M059J (cell line): ENCODE measurements at regions not wholly inside any gene's neighbourhood (a gene's known extent, or its start where the extent isn't known, plus 50 kb on each side); places are given as distances from the start of the nearest gene placed in this dataset.
"Not testable (repeated sequence)": the region's sequence is repeated elsewhere in the genome, so short reads cannot be mapped to it uniquely, and the experiment has no call there.

ENCODE experiments used
- DNase-seq: peaks from one replicate; pipeline ENCODE4 v3.0.0-alpha.2; 2012; ENCODE audit warnings: low read depth

DNA sequence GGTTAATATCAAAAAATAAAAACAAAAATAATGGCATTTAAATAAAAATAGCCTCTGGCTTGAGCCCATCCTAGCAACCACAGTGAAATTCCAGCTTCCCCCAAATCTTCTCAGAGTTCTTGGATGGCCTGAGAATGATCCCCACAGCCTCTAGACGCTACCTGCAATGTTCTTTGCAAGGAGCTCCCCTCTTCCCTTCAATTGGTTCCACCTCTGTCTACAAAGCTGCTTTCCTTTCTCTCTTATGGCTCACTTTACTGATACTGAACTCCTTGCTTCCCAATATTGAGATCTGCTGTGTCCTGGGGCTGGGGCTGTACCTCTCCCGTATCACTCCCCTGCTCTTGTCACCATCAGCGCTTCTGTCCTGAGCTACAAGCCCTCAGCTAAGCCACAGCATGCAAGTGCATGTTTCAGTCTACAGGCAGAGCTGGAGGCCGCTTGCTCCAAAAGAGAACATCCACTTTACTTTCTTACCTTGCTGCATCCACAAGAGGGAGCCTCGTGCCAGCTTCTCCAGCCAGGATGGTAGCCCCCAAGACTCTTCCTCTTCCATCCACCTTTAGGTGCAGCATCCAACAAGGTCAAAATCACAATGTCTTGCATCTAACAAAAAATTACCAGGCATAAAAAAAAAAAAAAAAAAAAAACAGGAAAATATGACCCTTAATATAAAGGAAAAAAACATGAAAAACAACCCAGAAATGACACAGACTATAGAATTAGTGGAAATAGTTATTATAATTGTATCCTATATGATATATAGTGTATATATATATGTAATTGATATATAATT lies 57.4 kb upstream of the PRSS3 start:
- peak; percentile 60 for DNase-seq

DNA sequence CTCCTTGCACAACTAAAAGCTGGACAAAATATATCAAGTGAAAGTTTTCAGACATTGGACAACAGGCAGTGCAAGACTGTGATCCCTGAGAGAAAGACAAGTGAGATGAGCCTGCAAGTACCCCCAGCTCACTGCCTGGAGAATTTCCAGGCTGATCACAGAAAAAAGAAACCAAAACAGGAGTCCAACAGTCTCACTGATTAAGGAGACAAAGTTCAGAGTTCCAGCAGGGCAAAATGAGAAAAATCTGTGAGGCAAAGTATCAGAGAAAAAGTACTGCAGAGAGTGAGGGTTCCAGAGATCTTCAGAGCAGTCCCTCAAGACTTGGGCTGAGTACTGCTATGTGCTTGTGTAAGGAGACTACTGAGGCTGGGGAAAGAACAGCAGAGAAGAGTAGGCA lies 56.0 kb upstream of the PRSS3 start:
- DNase-seq, result no peak

DNA sequence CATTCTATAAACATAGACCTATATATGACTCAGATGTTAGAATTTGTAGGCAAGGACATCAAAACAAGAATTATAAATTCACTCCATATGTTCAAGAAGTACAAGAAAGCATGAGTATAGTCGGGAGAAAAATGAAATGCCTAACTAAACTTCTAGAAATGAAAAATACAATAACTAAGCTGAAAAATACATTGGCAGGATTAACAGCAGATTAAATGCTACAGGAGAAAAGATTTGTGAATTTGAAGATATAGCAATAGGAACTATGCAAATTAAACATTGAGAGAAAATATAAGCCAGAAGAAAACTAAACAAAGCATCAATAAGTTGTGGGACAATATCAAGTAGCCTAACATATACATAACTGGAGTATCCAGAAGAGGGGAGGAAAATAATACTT lies 55.3 kb upstream of the PRSS3 start:
- DNase-seq, result no peak

DNA sequence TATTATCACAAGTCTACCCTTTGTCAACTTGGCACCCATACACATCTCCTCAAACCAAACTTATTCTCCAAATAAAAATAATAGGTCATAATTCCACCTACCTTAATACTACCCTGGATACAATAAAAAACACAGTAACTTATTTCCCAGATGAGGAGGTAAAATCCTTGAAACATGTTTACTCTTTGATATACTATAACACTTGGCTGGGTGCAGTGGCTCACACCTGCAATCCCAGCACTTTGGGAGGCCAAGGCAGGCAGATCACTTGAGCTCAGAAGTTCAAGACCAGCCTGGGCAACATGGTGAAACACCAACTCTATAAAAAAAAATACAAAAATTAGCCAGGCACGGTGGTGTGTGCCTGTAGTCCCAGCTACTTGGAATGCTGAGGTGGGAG lies 54.4 kb upstream of the PRSS3 start:
- DNase-seq, result not testable (repeated sequence)

DNA sequence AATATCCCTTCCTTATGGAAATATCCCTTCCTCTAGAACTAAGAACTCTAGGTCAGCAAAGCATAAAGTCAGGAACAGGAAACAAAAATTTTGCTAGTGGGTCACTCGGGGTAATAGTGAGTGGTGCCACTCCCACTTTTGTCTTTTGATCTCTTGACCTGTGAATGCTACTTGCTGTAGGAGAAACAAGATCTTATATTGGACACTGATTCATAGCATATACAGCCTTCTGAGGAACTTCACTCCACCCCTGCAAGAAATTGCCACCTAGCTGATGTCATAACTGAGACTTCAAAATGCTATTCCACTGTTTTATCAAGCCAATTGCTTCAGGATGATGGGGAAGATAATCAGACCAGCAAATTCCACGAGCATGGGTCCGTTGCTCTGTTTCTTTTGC lies 53.3 kb upstream of the PRSS3 start:
- no peak for DNase-seq

DNA sequence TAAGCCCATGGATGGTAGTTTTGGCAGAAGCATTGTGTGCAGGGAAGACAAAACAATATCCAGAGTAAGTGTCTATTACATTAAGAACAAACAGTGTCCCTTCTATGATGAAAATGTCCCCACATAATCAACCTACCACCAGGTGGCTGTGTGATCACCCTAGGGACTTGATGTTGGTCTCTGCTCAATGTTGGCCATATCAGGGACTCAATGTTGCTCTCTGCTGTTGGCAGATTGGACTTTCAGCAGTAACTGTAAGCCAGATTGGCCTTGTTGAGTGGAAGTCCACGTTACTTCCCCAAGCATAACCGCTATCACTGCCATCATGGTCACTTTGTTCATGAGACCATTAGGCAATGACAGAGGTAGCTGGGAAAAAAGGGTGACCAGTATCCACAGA lies 52.8 kb upstream of the PRSS3 start:
- no peak for DNase-seq
